GM21367 (cell line): ENCODE measurements at regions not wholly inside any gene's neighbourhood (a gene's known extent, or its start where the extent isn't known, plus 50 kb on each side); places are given as distances from the start of the nearest gene placed in this dataset.
"Not testable (repeated sequence)": the region's sequence is repeated elsewhere in the genome, so short reads cannot be mapped to it uniquely, and the experiment has no call there.

ENCODE experiments used
- ATAC-seq: cut with Tn5 transposase; IDR thresholded peaks from one replicate; pipeline ENCODE4 v1.9.1; 2021; ENCODE audit not compliant: unreplicated experiment

DNA sequence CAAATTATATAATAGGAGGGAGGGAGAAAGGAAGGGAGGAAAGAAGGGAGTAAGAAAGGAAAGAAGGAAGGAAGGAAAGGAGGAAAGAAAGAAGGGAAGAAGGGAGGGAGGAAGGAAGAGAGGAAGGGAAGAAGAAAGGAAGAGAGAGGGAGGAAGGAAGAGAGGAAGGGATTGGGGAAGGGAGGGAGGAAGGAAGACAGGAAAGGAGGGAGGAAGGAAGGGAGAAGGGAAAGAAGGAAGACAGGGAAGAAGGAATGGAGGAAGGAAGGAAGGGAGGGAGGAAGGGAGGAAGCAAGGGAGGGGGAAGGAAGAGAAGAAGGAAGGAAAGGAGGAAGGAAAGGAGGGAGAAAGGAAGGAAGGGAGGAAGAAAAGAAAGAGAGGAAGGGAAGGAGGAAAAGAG, 660.5 kb downstream of the EPM2A start:
- ATAC-seq = no peak

DNA sequence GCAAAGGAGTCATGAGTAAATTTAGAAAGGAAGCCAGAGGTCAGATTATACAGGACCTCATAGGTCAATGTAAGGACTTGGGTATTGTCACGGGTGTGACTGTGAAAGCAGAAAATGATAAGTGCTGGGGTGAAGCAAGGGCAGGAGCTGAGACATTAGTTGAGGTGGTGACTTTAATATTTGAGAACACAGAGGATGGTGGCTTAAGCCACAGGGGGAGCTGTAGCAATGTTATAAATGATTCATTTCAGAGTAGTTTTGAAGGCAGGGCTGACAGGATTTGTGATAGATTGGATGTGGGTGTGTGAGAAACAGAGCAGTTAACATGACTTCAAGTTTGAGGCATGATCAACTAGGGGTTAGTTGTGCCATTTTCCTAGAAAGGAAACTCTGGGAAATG, 659.9 kb downstream of the EPM2A start:
- ATAC-seq = no peak

DNA sequence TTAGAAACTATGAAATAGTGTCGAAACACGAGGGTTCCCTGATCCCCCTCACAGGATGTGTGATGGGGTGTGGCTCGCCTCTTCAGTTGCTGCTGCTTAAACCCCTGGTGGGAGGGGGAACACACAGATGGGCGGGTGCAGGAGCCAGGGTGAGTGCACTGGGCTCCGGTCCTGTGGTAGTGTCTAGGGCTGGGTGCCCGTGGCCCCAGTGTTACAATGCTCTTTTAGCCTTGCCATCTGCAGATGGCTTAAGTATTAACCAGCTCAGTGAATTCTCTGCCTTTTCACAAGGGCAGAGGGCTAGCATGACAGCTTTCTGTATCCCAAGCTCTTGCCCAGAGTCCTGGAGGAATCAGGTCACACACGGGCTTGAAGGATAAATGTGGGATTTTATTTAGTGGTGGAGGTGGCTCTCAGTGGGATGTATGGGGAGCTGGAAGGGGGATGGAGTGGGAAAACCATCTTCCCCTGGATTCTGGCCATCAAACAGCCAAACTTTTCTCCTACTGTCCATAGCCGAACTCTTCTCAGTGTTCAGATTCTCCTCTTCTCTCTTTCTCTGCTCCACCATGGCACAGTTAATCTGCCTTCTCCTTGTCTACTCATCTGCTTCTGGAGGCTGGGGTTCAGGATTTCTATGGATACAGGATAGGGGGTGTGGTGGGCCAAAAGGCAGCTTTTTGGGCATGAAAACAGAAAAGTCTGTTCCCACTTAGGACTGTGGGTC, 659.0 kb downstream of the EPM2A start:
- no peak for ATAC-seq

DNA sequence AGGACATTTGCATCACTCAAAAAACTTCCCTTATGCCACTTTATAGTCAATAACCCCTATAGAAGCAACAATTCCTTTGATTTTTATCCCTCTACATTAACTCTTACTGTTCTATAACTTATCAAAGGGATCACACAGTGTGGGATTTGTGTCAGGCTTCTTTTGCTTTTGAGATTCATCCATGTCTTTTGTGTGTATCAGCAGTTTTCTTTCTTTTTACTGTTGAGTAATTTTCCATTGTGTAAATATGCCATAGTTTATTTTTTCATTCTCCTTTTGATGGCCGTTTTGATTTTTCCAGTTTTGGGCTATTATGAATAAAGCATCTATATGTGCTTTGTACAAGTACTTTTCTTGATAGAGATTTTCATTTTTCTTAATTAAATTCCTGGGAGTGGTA, 657.9 kb downstream of the EPM2A start:
- ATAC-seq = no peak

DNA sequence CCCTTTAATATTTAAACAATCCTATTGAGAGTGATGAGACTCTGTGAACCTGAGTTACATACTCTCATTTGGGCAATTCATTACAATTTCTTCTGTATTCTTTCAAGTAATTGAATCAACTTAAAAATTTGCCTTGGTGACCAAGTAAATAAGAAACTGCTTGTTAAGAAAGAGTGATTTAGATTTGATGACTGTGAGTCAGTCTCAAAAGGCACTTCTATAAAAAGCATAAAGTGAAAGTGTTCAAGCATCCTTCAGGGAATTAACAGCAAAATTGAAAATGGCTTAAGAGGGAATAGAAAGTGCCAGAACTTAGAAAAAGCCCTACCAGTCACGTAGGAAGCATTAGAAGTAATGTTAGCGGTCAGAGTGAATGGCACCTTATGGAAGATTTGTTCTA, 654.7 kb downstream of the EPM2A start:
- ATAC-seq = no peak

DNA sequence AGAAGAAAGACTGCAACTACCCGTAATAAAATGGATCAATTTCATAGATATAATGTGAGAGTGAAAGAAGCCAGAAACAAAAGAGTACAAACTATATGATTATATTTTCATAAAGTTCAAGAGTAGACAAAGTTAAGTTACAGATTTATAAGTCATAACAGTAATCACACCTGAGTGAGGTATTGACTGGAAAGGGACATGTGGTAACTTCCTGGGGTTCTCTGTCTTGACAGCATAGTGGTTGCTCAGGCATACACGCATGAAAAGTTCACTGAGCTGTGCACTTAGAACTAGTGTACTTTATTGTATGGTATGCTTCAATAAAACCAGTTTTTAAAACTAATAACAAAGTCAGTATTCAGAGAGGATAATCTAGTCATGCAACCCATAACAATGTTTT, 653.6 kb downstream of the EPM2A start:
- ATAC-seq = no peak

DNA sequence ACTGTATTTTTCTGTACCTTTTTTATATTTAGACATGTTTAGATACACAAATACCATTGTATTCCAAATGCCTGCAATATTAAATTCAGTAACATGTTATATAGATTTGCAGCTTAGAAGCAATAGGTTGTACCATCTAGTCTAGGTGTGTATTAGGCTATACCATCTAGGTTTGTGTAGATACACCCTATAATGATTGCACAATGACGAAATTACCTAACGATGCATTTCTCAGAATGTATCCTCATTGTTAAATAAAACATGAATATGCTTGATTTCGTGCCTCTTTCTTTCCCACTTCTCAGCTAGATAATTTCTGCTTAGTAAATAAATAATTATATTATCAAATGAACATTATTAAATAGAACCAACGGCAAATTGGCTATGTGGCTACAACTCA, 653.0 kb downstream of the EPM2A start:
- no peak for ATAC-seq

DNA sequence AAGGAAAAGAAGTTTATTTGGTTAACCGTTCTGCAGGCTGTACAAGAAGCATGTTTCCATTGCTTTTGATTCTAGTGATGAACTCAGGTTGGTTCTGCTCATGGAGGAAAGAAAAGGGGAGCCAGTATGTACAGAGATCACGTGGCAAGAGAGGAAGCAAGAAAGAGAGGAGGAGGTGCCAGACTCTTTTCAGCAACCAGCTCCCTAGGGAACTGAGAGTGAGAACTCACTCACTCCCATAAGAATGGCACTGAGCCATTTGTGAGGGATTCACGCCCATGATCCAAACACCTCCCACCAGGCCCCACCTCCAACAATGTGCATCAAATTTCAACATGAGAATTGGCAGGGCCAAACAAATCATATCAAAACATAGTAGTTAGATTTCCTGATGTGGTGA, 649.1 kb downstream of the EPM2A start:
- ATAC-seq = no peak

DNA sequence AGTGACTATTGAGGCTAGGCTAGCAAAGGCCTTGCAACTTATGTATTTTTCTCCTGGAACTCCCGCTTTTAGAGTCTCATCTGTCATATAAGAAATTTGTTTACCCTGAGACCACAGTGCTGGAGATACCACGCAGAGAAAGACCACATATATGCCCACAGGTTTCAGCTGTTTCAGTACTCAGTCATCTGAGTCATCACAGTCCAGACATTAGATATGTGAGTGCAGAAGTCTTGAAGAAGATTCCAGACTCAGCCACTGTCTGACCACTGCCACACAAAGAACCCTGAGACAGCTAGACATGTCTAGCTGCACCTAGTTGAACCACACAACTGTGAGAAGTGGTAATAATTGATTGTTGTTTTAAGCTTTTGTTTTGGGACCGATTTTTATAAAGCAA, 648.3 kb downstream of the EPM2A start:
- ATAC-seq = peak; percentile 54

DNA sequence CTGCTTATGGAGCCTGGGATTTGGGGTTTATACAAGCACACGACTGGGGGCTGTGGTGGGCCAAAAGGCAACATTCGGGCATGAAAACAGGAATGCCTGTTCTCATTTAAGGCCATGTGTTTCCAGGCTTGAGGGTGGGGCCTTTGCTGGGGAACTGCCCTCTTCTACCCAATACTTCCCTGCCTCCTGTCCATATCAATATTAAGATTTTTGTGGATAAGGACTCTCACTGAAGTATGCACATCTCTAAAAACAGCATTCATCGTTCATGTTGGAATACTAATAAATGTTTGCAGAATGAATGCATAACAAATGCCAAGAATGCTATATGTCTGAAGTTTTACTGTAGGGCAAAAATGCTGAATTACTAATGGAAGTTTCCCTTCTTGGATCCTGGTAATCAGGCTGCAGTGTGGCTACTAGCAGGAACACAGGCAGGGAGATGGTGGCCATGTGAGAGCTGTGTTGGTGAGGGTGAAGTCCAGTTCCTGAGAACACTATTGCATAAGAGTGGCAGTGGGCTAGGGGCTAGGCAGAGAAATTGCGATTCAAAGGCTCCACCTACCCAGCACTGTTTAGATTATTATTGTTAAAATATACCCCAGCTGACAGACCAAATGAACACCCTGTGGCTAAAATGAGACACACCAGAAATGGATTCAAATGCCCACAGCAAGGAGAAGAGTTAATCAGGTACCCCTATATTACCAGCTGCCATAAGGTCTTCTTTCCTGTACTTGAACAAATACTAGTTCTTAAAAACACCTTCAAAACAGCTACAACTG, 644.3 kb downstream of the EPM2A start:
- ATAC-seq = no peak

DNA sequence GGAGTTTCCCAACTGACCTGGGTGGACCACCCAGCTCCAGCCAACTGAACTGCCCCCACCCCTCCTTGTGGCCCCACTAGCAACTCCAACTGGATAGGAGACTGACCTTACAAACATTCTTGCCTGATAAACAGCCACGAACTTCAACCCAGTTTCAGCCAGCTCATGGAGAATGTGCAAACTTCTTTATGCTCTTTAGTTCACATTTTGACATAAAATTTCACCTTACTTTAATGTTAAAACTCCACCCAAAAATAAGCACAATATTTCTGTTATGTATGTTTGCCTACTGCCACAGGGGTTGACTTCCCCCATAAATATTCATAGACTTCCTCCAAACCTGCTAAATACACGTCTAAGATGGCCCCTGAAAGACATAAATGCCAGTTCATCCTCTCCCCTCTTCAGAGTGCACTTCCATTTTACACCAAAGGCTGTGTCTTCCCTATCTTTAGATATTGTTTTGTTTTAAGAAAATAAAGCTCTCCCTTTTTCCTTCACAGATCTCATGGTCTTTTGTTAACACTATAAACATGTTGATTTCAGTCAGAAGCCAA, 643.7 kb downstream of the EPM2A start:
- ATAC-seq = no peak

DNA sequence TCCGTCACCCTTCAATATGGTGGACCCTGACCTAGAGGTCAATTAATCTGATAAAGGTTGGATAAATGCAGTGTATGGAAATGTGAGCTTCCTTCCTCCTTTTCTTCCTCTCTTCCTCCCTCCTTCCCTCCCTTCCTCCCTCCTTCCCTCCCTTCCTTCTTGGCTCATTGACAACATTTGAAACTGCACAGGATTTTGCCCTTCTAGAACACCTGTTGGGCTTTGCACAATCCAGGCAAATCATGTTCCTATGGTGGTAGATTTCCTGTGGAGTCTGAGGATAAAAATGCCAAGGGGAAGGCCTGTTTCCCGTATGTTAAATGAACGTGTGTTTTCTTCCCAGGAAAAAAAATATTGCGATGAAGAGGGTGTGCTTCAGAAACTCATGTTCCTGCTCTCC, 642.8 kb downstream of the EPM2A start:
- no peak for ATAC-seq

DNA sequence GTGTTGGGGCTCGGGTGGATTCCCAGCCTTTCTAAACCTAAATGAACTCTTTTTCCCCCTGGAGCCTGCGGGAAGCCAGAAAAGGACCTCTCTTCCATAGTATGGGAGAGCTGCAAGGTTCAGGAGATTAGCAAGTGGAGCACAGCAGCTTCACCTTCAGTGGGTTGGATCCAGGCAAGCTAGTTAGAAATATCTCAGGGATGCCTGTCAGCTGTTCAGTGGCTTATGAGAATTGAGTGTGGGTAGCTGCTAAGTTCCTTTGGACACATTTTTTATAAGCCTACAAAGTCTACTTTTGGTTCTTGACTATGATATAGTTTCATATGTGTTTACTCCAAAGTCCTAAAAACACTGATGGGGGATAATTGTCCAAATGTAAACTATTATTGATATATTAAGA, 642.1 kb downstream of the EPM2A start:
- no peak for ATAC-seq

DNA sequence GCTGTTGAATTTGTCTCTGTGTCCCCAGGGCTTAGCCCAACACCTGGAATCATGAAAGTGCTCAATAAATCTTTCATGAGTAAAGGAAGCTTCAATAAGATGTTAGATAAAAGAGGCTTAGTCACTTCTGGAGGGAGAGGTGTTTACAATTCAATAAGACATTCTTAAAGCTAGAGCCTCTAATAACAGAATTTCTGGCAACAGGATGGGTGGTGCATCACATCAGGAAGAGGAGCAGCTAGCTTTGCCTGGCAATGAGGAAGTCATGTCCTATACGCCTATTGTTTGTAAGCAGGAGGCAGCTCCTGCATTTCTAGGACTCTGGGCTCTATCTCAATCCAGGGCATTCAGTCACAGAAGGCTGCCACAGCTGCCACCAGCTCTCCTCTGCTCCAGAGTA, 638.5 kb downstream of the EPM2A start:
- ATAC-seq = no peak

DNA sequence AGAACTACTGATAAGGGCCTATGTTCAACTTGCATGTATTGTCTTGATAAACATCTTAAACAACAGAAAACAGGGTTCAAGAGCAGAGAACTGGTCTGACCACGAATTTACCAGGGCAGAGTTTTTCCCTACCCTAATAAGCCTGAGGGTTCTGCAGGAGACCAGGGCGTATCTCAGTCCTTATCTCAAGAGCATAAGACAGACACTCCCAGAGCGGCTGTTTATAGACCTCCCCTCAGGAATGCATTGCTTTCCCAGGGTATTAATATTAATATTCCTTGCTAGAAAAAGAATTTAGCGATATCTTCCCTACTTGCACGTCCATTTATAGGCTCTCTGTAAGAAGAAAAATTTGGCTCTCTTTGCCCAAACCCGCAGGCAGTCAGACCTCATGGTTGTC, 637.2 kb downstream of the EPM2A start:
- not testable (repeated sequence) for ATAC-seq

DNA sequence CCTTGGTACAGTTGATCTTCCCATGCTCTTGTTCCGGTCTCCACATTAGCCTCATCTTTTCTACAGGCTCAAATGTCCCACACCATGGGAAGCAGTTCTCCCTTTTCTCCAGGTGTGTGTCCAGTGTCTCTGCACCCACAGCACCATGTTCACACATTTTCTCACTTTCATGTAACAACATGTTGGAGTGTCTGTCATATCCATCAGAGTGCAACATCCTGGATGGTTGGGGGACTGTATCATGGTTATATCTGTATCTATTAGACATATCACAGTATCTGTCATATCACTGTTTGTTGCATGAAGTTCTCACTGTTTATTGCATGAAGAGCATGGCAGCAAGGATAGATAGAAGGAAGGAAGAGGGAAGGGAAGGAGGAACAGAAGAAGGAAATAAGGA, 635.6 kb downstream of the EPM2A start:
- ATAC-seq = no peak

DNA sequence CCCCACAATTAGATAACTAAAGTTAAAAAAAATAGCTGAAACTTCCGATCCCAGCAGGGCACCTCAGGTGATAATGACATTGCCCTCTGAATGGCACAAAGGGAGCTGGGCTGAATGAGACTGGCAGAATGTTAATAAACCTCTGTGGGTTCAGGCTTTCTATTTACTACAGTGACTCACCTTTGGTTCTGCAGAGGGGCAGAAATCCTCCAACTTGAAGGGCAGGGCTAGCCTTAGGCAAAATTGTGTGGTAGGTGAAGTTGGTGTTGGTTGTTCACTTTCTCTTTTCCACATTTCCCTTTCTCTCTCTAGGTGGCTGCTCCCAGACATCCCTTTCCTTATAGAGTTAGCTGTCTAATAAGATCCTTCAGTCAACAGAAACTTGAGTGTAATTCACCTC, 625.2 kb downstream of the EPM2A start:
- no peak for ATAC-seq

DNA sequence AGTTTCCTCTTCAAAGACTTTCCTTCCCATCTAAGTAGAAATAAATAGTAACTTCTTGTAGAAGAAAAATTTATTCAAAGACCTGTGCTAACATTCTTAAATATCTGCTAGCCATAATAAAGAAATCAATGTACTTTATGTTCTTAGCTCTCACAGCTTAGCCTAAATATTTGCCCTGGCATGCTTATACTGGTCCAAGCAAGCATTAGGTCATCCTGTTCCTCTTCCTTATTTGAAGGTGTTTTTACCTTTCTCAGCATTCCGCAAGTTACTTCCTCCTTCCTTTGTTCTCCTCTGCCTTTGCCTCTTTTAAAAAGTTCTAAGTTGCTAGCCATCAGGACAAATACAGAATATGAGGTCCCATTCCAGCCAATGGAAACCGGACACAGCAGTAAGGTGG, 623.9 kb downstream of the EPM2A start:
- not testable (repeated sequence) for ATAC-seq

DNA sequence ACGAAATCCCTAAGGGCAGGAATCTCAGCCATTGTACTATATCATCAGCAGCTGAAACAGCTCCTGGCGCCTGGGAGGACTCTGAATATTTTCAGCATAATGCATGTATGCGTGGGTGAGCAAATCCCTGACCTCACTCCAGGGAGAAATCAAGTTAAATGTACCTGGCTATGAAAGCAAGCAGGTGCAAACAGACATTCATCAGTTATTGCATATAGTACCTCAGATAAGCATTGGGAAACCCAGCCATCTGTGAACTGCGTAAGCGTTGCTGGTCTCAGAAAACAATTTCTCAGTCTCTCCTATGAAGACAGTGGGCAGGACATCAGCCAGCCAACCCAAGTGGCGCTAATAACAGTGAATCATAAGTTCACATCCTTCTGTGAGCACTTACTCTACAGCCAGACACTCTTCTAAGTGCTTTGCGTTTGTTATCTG, 622.6 kb downstream of the EPM2A start:
- no peak for ATAC-seq

DNA sequence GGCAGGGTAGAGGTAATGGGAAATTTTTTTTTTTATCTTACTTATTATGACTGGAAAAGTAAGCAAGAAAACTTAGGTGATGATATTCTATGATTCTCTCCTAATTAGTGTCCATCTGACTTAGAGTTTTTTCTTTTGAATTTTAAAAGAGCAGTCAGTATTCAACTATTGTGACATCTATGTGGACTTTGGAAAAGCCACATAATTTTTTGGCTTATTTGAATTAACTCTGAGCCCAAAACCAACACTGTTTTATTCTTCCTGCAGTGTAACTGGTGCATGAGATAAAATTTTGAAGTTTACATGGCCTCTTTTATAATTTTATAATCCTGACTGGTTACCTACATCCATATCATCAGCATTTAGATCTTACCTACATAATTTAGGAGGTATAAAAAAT, 619.7 kb downstream of the EPM2A start:
- no peak for ATAC-seq

DNA sequence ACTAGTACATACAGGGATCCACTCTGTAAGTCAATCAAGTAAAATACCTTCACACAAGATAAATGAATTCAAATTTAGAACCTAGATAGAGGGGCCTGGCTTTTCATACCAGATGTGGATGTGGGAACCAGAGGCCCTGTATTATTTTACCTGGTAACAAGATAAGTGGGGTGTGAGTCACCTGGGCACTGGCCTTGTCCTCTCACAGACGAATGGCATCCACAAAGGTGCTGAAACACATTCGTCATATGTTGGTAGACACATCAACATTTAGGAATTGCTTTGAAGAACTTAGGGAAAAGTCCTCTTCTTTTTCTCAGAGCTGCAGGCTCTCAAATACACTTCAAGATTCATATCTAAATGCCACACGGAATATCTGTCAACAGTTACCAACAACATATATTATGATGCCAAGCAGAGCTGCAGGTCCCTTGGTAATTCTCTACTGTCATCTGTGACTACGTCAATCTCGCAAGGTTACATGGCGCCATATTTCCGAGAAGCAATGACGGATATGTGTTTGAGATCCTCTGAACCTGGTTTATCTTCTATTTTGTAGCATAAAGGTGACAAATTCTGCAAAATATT, 618.6 kb downstream of the EPM2A start:
- no peak for ATAC-seq

DNA sequence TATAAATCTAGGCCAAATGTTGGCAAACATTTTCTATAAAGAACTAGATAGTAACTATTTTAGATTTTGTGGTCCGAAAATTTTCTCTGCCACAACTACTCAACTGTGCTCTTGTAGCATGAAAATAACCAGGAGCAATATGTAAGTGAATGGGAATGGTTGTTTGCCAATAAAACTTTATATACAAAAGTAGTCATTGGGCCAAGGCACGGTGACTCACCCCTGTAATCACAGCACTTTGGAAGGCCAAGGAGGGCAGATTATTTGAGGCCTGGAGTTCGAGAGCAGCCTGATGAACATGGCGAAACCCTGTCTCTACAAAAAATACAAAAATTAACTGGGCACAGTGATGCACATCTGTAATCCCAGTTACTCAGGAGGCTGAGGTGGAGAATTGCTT, 617.1 kb downstream of the EPM2A start:
- no peak for ATAC-seq
